Stimulated activated CD4-positive, alpha-beta T cell treated with anti-CD3 and anti-CD28 coated beads, TNF-alpha, amount 100 ng/mL, for 4 hours (primary cell): ENCODE measurements at regions not wholly inside any gene's neighbourhood (a gene's known extent, or its start where the extent isn't known, plus 50 kb on each side); places are given as distances from the start of the nearest gene placed in this dataset.

ENCODE experiments used
- DNase-seq, 3 experiments: peaks; one replicate each; pipeline ENCODE4 v3.0.0-alpha.2; 2020; ENCODE audit warnings: low read depth in 3 of 3

DNA sequence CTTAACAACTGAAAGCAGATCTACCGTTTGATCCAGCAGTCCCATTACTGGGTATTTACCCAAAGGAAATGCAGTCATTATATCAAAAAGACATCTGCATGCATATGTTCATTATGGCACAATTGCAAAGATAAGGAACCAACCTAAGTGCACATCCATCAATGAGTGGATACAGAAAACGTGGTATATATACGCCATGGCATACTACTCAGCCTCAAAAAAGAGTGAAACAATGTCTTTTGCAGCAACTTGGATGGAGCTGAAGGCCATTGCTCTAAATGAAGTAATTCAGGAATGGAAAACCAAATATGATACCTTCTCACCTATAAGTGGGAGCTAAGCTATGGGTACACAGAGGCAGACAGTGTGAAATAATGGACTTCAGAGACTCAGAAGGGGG, 169.3 kb downstream of the ZBTB18 start:
- DNase-seq = no peak

DNA sequence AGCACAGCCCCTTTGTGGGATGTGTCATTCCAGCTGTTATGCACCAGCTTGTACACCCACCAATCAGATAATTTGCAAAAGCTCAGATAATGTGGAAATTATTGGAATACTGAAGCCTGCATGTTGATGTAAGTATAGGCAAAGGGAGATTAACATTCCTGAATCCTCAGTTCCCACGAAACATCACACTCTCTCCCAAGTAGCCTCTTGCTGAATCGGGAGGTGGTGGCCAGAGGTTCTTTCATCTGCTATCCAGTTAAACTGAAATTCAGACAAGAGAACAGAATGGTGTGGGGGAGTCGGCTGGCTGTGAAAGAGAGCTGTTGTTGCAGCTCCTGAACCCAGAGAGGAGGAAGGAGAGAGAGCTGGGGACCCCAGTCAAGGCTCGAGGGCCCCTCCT, 170.9 kb downstream of the ZBTB18 start:
- no peak for DNase-seq

DNA sequence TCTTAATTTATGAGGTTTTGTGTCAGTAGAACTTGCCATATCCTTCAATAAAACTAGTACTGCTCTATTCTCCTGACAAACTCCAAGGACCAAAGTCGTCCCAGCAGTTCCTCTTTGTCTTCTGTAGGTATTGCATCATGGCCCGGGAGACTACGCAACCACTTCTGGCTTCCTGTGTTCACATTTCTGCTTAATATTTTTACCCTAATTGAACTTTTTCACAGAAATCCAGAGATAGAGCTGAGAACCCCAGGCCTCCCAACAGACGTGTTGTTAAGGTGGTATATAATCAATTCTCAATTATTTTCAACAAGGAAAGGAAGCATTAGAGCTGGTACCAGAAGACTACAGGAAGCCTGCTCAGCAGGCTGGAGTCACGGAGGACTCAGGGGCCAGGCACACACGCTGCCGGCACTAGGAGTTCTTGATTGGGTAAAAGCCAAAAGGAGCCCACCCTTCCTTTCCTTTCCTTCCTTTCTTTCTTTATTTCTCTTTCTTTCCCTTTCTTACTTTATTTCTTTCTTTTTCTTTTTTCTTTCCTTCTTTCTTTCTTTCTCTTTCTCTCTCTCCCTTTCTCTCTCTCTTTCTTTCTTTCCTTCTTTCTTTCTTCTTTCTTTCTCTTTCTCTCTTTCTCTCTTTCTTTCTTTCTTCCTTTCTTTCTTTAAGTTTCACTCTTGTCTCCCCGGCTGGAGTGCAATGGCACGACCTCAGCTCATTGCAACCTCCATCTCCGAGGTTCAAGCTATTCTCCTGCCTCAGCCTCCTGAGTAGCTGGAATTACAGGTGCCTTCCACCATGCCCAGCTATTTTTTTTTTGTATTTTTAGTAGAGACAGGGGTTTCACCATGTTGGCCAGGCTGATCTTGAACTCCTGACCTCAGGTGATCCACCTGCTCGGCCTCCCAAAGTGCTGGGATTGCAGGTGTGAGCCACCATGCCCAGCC, 173.7 kb downstream of the ZBTB18 start:
- no peak for DNase-seq

DNA sequence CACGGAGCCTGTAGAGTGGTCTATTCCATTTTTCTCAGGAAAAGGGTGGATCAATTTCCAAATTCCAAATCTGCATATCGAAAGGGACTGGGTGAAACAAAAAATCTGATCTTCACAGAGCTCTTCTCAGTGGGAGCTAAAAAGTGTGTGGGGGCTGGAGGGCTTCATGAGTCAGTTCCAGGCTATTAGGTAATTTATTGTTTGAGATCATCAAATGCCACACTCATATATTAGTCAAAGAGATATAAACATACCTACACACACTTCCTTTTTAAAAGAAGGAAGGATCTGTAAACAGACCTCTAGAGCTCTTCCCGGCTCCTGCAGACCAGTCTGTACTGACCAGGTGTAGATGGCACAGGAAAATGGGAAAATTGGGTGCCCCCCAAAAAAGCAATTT, 175.4 kb downstream of the ZBTB18 start:
- no peak for DNase-seq

DNA sequence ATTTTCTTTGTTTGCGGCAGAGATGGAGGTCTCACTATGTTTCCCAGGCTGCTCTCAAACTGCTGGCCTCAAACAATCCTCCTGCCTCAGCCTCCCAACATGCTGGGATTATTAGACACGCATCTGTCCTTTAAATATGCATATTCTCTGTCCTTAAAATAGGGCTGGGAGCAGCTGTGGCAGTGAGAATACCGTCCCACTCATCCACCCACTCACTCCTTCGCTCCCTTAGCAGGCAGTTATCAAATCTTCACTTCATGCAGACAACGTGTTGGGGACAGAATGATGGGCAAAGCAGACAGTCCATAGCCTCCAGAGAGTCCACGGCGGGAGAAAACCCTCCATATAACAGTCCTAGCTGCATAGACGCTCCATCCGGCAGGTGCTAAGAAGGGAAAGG, 179.4 kb downstream of the ZBTB18 start:
- no peak for DNase-seq

DNA sequence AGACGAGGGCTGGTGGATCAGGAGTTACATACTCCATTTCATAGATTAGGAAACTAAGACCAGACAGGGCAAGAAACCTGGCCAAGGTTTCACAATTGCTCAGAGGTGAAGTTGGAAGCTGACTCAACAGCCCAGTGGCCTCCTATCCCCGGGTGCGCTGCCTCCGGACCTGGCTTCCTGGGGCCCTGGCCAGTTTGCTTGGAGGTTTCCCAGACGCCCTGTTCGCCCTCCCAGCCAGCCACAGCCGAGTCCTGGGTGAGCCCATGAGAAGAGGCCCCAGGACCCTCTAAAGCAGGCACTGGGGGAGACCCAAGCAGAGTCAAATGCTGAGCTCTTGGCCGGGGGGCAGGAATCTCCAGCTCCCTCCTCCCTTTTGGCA, 180.1 kb downstream of the ZBTB18 start:
- no peak for DNase-seq

DNA sequence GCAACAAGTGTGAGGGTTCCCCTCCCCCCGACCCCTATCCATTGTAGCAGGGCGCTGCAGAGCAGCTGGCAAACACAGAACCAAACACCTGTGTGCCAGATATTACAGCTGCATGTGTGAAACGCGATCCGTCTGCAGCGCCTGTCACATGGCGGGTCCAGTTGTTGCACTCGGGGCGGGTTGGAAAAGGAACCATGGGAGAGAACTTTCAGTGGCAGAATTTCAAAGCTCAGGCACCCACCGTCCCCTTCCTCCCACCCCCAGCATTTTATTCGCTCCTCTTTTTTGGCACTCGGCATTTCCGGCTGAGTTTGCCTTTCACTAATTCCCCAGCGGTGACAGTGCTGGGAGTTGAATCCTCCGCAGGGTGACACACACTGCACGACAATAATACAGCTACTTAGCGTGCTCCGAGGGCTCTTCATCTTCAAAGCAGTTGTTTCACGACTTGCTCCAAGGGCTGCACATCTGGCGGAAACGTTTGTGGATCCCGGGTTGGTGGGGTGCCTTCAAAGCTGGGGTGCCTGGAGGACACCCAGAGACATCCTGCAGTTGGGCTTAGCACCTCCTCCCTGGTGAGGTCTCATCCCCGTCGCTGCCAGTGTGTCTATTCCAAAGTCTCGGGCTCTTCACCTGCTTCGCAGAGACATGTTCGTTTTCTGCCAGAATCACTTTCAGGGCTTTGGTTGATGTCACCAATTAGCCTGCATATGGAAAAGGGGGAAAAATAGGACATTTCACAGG, 180.7 kb downstream of the ZBTB18 start:
- DNase-seq = no peak

DNA sequence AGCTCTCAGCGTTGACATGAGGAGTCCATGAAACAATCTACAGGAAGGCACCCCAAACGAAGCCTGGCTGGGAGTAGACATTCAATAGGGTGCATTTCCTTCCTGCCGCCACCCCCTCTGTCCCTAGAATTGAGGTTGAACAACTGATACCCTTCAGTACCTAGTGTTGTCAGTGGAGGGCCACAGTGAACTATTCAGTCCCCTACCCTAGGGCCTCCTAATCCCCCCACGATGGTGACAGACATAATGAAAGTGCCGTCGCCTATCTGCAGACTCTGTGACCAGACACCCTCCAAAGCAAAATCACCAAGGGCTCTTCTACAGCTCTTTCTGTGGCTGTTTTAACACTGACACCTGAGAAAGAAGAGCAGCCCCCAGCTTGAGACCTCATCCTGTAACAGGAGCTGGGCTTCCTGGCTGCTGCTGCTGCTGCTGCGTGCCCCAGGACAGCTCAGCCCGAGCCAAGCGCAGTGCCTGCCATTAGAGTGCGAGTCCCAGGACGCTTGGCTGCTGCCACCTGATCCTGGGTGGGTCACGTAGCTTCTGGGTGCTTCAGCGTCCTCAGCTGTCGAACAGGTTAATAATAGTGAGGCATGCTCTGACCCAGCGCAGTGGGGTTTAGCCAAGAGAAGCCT, 183.0 kb downstream of the ZBTB18 start:
- no peak for DNase-seq

DNA sequence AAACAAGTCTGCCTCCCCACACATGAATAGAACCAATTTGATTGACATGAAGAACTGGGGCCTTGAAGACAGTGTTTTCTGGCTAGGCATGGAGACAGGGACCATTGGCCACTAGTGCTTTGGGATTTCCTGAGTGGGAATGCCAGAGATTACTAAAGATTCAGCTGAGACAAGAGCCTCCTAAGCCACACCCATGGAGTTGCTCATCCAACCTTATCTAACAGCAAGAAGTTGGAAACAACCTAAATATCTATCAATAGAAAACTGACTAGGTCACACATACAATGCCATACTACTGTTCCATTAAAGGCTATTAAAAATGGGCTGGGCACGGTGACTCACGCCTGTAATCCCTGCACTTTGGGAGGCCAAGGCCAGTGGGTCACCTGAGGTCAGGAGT, 184.1 kb downstream of the ZBTB18 start:
- DNase-seq = no peak

DNA sequence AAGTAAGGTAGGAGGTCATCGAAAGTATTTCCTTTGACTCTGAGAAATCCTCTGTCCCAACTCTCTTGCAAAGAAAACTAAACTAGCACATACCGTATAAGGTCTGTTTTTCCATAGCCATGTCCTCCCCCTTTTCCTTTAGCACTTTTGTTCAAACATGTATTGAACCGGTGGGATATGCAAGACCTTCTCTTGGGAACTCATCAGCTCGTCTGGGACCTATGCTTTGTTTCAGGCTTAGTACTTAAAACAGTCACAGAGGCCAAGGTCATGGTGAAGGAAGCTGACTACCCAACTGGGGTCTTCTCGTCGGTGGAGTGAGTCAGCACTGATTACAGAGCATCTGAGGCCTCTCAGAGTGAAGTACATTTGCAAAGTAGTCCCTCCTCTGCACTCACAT, 185.0 kb downstream of the ZBTB18 start:
- no peak for DNase-seq

DNA sequence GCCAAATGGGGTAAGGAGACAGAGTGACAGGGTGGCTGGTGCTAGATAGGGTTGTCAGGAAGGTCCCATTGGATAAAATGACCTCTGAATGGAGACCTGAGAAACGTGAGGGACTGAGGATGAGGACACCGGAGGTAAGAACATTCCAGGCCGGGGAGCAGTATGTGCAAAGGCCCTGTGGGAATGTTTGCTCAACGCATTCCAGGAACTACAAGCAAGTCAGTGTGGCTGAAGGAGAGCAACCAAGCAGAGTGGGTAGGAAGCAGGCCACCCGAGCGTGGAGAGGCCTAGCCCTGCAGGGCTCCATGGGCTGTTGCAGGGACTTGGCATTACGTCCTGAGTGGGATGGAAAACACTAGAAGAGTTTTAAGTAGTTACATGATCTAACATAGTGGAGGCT, 185.6 kb downstream of the ZBTB18 start:
- DNase-seq = no peak

DNA sequence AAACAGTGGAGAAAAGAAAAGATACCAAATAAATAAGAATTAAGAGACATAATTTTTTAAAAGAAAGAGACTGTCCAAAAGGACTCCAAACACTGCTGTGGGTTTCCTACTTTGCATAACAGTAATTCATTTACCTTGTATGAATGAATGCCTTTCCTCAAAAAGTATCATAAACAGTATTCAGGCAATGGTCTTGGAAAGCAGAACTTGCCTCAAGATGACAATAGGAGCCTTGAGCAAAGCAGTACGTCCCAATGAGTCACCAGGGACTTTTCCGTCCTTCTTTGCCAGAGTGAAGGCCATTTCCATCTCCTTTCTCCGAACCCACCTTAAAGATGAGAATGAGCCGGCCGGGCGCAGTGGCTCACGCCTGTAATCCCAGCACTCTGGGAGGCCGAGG, 186.4 kb downstream of the ZBTB18 start:
- no peak for DNase-seq

DNA sequence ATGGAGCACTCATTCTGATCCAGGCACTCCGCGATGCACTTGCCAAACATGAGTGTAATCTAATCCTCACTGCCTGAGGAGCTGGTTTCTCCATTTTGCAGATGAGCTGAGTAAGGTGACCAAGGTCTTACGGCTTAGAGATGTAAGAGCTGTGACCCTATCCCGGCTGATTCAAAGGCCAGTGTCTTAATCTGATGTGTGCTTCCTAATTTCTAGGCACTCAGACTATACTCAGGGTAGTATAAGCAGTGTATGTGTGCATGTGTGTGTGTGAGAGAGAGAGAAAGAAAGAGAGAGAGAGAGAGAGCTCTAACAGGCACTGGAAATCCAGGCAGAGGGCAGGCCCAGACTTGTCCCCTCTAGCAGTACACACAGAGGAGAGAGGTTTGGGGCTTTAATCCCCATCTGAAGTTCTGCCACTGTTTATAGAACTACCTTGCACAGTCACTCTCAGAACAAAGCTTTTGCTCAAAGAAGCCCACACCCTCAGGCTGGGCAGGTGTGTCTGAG, 188.2 kb downstream of the ZBTB18 start:
- no peak for DNase-seq

DNA sequence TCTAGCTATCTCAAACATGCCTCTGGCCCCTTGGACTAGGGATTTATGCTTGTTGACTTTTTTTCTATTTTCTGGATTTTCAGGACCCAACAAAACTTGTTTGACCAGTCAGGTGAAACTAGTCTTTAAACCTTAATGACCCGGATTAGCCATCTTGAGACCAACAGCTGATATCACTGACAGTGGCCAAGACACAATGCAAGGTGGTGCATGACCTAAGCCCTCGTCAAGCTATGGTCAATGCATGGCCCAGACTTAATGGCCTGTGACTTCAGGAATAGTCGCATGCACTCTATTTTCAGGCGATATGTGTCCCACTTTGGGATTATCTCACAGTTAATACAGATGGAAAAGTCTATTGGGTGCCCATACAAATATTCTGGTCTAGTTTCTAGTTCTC, 190.4 kb downstream of the ZBTB18 start:
- DNase-seq = no peak

DNA sequence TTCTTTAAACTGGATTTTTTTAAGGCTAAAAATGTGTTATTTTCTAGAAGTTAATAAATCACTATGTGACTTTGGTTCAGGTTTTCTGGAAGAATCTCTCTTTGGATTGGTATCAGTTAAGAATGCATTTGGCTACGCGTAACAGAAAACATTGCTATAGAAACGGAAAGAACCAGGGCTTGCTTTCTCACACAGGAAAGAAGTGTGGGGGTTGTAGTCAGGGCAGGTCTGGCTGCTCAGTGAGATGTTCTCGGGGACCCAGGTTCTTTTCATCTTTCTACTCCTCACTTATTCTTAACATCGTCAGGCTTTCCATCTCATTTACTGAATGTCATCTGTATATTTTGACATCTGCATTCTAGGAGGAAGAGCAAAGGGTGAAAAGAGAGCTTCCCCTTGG, 191.4 kb downstream of the ZBTB18 start:
- no peak for DNase-seq

DNA sequence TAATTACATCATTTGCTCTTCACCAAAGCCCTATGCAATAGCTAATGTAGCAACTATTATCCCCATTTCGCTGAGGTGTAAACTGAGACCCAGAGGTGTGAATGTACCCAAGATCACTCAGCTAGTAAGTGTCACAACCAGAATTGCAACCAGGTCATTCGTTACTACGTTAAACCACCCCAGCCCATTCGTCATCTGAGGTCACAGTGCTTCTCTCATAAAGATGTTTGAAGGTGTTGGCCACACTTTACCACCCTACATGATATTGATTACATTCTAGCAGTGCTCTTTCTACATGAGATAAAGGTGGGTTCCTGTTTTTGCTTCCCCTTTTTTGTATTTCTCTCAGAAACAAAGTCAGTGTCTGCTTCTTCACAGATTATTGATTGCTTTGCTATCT, 195.3 kb downstream of the ZBTB18 start:
- DNase-seq = no peak

DNA sequence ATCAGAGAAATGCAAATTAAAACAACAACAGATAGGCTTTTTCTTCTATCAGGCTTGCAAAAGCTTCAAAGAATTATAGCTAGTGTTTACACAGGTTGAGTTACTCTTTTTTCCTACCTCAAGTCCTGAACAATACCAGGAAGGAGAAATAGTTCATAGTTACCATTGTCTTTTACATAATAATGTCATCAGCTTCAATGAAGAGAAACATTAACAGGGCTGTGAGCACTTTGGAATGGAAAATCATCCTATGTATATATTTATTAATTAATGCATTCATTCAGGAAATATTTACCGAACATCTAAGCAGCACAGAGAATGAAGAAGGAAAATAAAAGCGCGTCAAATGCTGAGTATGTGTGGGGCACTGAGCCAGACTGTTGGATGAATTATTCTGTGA, 197.3 kb downstream of the ZBTB18 start:
- no peak for DNase-seq

DNA sequence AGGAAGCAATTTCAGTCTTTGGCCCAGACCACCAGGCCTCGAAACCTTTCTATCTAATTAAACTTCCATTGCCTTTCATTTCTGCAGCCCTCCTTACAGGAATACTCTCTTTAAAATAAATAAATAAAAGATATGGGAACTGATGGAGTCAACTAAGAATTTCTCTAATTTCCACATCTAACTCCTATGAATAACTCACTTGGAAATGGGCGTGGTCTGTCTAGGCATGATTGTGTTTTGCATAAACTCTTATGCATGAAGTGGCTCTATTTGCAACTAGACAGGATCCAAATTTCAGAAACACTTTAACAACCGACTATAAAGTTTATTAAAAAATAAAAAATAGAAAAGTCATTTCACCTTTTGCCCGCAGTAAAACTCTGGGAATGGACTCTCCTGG, 199.5 kb downstream of the ADSS2 start:
- no peak for DNase-seq

DNA sequence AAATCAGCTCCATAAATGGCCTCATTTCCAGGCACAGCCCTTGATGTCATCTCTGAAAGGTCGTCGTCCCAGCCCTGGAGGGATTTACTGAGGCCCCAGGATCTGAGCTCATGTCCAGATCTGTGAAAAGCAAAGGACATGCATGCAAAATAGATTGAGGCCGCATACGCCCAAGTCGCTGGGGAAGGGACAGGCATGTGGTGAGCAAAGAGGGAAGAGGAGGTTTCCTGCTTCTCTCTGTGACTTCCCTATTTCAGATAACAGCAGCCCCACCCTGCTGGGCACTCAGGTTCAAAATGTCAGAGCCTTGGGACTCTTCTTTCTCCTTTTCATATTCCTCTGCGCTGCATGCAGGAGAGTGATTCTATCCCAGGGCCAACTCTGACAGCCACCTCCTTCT, 197.2 kb downstream of the ADSS2 start:
- no peak for DNase-seq

DNA sequence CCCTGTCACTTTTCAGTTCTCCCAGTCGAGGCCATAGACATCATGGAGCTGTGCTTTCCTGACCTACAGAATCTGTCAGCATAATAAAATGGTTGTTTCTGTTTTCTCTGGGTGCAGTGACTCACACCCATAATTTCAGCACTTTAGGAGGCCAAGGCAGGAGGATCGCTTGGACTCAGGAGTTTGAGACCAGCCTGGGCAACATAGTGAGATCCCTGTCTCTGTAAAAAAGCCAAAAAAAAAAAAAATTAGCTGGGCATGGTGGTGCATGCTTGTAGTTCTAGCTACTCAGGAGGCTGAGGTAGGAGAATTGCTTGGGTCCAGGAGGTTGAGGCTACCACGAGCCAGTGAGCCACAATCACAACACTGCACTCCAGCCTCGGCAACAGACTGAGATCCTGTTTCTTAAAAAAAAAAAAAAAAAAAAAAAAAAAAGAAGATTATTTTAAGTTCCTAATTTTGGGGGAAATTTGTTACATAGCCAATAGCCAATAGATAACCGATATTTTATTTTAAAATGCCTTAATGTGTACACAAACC, 196.2 kb downstream of the ADSS2 start:
- no peak for DNase-seq

DNA sequence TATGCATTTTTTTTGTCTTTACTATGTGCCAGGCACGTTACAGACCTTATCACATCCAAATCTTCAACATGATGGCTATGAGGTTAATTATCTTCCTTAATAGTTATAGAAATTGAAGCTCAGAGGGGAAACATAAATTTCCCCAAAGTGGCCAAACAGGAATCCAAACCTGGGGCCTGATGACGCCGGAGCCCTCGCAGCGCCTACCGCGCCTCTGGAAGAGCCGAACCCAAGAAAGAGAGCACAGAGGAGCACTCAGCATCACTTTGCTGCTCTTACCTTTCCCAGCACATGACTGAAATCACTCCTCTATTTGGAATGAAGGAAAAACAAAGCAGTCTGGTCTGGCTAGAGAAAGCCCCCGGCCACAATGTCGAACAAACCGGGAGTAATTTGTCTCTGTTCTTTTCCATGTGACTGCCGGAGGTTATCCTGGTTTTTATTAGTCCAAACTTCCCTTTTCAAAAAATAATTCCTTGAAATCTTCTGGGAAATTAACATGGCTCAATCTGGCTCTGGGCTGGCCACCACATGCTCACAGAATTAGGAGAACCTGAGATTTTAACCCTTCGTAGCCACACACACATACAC, 195.5 kb downstream of the ADSS2 start:
- DNase-seq = no peak

DNA sequence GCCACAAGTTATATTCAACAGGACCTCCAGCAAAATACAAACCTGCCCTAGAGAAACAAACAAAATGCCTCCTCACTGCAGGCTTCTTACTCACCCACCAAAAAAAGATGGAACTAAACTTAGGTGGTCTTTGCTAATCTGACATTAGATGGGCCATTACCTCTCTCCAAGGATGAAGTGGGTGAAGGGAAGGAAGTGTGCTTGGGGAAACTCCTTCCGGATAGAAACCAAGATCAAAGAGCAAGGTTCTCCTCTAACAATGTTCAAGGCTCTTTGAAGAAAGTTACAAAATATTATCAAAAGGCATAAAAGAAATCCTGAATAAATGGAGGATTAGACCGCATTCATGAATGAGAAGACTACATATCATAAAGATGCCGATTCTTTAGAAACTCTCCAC, 187.5 kb downstream of the ADSS2 start:
- DNase-seq = no peak
